HG02870 (cell line): ENCODE measurements at regions not wholly inside any gene's neighbourhood (a gene's known extent, or its start where the extent isn't known, plus 50 kb on each side); places are given as distances from the start of the nearest gene placed in this dataset.
"Not testable (repeated sequence)": the region's sequence is repeated elsewhere in the genome, so short reads cannot be mapped to it uniquely, and the experiment has no call there.

Experiments used
- ATAC-seq: cut with Tn5 transposase; IDR thresholded peaks from one replicate; pipeline ENCODE4 v1.9.1; 2021; ENCODE audit warnings: mild to moderate bottlenecking, moderate library complexity; ENCODE audit not compliant: unreplicated experiment

GRCh38 chr11:37502202-37502601 is 904.2 kb upstream of the RAG2 start:
- peak; percentile 13 for ATAC-seq

- ATAC-seq = no peak
Observed at GRCh38 chr11:37500425-37500824, 902.4 kb upstream of the RAG2 start.

GRCh38 chr11:37497326-37497725 is 899.3 kb upstream of the RAG2 start:
- no peak for ATAC-seq

DNA sequence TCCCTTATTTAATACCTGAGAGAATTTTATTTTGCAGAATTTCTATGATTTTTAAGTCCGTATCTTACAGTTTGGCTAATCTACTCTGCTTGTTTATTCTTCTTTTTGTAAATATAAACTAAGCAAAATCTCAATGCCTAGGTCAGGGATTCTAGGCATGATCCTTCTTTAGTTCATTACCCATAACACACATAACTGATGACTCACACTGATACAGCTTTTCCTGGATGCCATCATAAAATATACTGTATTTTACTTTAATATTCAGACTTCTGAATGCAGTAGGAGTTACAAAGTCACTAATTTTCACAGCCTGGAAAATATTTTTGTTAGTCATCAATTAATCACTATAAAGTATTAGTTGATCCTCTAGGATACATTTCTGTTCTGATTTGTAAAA is 898.2 kb upstream of the RAG2 start:
- no peak for ATAC-seq

GRCh38 chr11:37484298-37484697 is 886.3 kb upstream of the RAG2 start:
- ATAC-seq = no peak

DNA sequence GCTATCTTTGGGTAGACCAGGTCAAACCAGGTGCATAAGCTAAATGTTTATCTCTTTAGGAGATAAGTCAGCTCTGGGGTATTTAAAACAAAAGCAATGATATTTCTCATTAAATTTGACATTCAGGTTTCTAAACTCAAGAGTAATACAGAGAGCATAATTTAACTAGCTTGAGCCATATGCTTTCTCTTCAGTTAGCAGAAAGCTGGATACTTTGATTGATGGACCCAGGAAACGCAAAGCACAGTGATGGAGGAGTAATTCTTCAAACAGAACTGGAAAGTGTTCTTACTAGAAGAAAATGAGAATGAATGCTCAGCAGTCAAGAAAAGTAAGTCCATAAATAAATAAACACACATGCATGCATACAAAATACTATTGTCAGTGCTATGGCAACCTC is 885.7 kb upstream of the RAG2 start:
- ATAC-seq = no peak

DNA sequence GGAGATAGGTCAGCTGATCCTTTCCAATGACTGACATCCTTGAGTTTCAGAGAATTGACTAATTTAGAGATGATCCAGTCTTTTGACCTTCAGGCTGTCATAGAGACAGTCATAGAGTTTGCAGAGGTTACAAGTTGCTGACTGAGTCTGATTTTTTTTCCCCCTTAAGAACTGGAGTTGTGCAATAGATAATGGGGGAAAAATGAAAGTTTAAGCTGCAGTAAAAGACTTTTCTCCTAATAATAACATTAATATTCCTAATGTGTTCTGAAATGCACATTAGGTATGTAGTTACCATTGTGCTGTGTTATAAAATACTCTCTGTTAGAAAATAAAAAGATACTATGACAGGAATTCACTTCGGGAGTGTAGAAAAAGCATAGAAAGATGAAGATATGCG is 876.9 kb upstream of the RAG2 start:
- no peak for ATAC-seq

- ATAC-seq = no peak
Observed at GRCh38 chr11:37468344-37468743, 870.3 kb upstream of the RAG2 start.

DNA sequence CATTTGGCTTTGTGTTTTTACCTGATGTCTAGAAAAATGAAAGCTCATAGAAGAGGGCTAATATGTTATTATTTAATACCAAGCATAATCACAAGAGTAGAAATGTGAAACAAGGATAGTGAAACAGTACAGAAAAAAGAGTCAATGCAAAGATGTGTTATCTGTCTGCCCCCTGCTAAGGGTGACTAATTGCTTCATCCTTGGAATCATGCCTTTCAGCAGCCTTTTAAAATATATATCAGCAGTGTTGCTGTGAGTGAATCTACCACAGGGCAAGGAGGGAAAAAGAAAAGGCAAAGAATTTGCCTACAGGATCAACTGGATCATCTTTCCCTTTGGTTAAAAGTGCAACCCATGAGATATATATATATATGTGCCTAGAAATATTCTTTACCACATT is 867.2 kb upstream of the RAG2 start:
- no peak for ATAC-seq

- no peak for ATAC-seq
Observed at GRCh38 chr11:37459456-37459855, 861.4 kb upstream of the RAG2 start.

DNA sequence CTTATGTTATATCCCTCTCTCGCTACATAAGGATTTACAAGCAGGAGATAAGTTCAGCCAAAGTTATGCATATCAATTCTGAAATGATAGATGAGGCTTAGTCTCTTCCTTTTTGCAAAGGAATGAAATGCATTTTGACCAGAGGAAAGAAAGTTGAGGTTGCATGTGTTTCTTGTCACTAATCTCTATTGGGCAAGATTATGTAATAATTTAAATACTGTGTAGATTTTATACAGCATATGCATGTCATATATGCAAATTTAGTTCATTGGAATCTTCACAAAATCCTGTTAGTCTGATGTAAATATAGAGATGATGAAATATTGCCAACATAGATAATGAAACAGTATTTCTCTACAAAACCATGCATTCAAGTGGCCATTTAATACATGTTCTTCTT is 858.7 kb upstream of the RAG2 start:
- ATAC-seq = no peak

- ATAC-seq = no peak
Observed at GRCh38 chr11:37451903-37452302, 853.9 kb upstream of the RAG2 start.

GRCh38 chr11:37450613-37451012 is 852.6 kb upstream of the RAG2 start:
- ATAC-seq = peak; percentile 72

DNA sequence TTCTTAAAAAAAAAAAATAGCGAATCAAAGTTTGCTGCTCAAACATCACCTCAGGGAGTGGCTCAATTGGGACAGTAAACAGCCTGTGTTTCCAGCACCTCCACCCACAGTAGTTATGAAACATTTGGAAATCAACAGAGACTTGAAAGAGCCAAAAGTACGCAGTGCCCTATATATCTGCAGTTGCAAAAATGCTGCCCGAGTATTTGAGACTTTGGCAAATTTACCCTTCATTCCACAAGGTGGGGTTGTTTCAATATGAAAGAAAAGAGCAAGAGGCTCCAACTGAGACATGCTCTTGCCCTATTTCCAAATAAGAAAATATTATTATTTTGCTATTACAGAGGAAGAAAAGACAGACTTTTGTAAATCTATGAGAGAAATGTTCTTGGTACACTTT is 851.1 kb upstream of the RAG2 start:
- peak; percentile 52 for ATAC-seq

- no peak for ATAC-seq
Observed at GRCh38 chr11:37442576-37442975, 844.5 kb upstream of the RAG2 start.

DNA sequence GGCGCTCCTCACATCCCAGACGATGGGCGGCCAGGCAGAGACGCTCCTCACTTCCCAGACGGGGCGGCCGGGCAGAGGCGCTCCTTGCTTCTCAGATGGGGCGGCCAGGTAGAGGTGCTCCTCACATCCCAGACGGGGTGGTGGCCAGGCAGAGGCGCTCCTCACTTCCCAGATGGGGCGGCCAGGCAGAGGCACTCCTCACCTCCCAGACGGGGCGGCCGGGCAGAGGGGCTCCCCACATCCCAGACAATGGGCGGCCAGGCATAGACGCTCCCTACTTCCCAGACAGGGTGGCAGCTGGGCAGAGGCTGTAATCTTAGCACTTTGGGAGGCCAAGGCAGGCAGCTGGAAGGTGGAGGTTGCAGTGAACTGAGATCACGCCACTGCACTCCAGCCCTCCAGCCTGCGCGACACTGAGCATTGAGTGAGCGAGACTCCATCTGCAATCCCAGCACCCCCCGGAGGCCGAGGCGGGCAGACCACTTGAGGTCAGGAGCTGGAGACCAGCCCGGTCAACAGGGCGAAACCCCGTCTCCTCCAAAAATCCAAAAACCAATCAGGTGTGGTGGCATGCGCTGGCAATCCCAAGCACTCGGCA is 833.7 kb upstream of the RAG2 start:
- not testable (repeated sequence) for ATAC-seq

- ATAC-seq = not testable (repeated sequence)
Observed at GRCh38 chr11:37430966-37431632, 833.1 kb upstream of the RAG2 start.

DNA sequence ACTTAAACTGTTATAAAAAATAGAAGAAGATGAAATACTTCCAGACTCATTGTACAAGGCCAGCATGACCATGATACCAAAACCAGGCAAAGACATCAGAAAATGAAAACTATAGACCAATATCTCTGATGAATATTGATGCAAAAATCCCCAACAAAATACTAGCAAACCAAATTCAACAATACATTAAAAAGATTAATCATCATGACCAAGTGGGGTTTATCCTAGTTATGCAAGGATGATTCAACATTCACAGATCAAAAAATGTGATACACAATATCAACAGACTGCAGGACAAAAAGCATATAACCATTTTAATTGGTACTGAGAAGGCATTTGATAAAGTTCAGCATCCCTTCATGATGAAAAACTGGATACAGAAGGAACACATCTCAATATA is 824.5 kb upstream of the RAG2 start:
- no peak for ATAC-seq

- ATAC-seq = no peak
Observed at GRCh38 chr11:37411289-37411688, 813.3 kb upstream of the RAG2 start.

GRCh38 chr11:37409124-37409523 is 811.1 kb upstream of the RAG2 start:
- no peak for ATAC-seq

GRCh38 chr11:37407461-37407860 is 809.4 kb upstream of the RAG2 start:
- ATAC-seq = no peak

DNA sequence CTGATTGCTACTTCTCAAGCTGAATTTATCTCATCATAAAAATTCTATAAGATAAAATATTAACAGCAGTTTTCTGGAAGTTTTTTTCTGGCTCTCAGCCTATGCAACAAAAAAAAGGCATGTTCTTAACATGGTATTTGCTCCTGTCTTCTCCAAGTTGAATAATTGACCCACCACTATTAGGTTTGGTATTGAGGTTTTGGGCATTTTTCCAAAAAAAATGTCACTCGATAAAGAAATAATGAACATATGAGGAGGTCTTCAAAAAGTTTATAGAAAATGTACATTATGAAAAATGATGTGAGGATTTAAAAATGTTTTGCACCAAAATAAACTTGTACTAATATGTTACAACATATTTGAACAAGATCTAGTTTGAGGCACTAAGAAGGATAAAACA is 808.6 kb upstream of the RAG2 start:
- ATAC-seq = no peak

DNA sequence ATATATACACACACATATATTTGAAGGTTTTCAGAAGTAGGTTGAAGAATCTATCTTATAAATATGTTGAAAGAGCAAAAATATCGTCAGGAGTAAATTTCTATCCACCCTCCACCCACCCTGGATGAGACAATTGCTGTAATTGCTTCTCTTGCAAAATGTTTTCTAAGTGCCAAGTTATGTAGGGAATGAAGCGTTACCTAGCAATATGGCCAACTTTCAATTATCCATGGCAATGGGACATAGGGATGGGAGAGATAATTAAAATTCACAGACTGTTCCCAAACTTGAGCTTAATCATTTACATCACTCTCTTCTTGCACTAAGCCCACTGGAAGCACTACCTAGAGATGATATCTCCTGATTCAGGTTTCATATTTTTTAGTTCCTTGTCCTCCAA is 806.2 kb upstream of the RAG2 start:
- ATAC-seq = no peak
